CD4-positive, alpha-beta T cell treated with Interleukin-1 beta for 1 hour (primary cell): ENCODE measurements at regions not wholly inside any gene's neighbourhood (a gene's known extent, or its start where the extent isn't known, plus 50 kb on each side); places are given as distances from the start of the nearest gene placed in this dataset.
"Not testable (repeated sequence)": the region's sequence is repeated elsewhere in the genome, so short reads cannot be mapped to it uniquely, and the experiment has no call there.

Experiments
- DNase-seq, 2 donors: peaks; one replicate each; pipeline ENCODE4 v3.0.0-alpha.2; 2020 to 2022

- no peak for DNase-seq
Measured at GRCh38 chr4:14125375-14126129, 498.0 kb upstream of the BOD1L1 start.

DNA sequence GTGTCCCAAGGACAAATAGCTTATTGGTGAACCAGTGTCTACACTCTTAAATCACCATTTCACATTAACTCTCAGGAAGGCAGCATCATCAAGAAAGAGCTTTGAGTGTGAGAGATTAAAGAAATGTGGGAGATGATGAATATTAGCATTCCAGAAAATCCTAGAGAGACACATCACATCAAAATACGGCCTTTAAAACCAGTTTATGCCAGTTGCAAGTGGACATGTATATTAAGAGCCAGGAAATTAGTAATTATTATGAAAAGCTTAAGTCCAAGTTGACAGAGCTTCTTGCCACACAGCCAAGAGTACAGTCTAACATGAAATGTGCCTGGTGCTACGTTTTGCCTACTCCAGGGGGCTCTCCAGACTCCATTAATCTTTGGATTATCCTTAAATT, 503.0 kb upstream of the BOD1L1 start:
- DNase-seq = no peak

GRCh38 chr4:14131335-14131734, 503.8 kb upstream of the BOD1L1 start:
- DNase-seq = no peak

- no peak for DNase-seq
Measured at GRCh38 chr4:14132301-14132700, 504.8 kb upstream of the BOD1L1 start.

DNA sequence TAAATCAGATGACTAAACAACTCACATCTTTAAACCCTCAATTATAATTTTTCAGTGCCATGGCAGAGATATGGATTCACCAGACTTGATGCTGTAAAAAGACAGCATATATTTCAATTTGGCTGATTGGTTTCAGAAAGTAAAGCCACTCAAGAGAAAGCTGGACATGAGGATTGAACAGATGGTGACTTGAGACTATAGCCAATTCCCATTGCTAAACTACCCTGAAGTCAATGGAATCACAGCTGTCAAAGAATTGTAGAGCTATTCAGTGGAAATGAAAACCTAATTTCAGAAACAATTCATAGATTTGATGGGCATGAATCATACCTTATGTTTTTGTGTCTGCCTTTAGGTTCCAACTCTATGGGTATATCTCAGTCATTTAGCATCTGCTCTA, 510.6 kb upstream of the BOD1L1 start:
- DNase-seq = no peak

- no peak for DNase-seq
Measured at GRCh38 chr4:14143892-14144291, 516.4 kb upstream of the BOD1L1 start.

DNA sequence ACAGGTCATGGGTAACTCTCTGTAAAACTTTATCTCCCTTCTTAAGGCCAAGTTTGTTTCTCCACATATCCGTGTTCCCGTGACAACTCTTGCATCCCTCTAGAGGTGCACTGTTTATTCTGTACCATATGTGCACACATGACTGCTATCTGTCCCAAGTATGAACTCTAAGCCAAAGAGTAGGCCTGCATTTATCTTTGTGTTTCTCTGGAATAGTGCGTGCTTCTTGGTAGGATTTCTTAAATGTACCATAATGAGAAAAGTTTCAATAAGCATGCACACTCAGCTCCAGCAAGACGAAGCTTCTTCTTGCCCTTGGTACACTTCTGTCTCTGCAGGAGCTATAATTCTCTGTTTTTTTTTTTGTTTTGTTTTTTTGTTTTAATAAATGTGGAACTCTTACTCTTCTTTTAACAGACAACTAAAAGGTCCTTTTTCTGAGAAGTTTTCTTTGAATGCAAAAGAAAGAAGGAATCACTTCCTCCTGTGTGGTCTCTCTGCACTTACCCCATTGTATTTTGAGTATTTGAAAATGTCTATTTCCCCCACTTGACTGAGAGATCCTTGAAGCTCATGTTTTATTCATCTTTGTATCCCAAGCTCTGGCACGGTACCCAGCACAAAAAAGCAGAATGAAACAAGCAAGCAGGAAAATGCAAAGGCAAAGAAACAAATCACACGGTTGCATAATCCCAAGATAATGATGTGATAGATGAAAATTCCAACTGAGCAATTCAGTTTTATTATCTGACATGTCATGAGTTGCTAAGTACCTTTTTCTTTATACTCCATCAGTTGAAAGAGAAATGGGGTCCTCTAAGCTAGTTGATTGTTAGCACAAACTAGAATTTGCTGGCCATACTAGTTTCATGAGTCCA, 521.9 kb upstream of the BOD1L1 start:
- DNase-seq = no peak

DNA sequence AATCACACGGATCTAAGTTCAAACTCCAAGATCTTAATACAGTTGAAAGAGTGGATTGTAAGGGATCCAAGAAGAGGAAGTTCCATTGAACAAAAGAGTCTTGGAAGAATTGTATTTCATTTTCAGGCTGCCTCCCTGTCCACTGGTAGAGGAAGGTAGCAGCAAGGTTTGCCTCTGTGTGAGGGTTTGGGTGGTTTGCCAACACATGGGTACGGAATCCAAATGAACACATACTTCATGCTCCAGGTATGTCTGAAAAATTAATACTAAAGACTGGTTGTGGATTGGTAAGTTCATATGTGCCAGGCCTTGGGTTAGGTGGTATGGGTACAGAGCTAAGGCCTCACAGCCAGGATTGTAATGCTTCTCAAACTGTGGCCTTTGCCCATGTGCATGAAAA, 523.6 kb upstream of the BOD1L1 start:
- DNase-seq = no peak

- no peak for DNase-seq
Measured at GRCh38 chr4:14152834-14153519, 525.5 kb upstream of the BOD1L1 start.

- no peak for DNase-seq
Measured at GRCh38 chr4:14155803-14156202, 528.3 kb upstream of the BOD1L1 start.

GRCh38 chr4:14157262-14157661, 529.7 kb upstream of the BOD1L1 start:
- DNase-seq = no peak

DNA sequence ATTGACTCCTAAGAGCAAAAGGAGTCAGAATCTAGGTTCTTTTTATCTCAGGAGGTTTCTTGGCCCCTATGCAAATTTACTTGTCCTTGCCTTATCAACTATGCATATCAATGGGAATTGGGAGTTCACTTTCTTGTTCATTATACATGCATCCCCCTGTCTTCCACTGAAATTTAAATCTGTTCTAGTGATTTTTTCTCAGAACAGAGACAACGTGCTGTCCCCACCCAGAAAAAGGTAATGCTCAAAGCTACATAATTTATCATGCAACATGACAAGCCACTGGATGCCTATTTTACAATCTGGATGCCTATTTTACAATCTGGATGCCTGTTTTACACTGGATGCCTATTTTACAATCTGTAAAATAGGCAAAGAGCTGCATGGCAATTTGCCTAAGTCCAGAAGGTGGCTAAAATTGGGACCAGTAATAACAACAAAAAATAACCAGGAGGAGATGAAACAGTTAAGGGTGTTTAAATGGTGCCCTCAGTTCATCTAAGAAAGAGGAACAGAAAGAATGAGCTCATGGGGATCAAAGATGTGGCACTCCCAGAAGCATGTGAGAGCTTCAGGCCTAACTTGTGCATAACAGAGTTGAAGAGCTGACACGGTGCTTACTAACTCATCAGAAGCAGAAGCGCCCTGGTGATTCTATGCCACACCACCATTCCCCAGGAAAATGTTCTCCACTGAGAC, 537.8 kb upstream of the BOD1L1 start:
- peak in 1 of 2 donors; percentile 48 for DNase-seq

- DNase-seq = no peak
Measured at GRCh38 chr4:14167876-14168510, 540.5 kb upstream of the BOD1L1 start.

DNA sequence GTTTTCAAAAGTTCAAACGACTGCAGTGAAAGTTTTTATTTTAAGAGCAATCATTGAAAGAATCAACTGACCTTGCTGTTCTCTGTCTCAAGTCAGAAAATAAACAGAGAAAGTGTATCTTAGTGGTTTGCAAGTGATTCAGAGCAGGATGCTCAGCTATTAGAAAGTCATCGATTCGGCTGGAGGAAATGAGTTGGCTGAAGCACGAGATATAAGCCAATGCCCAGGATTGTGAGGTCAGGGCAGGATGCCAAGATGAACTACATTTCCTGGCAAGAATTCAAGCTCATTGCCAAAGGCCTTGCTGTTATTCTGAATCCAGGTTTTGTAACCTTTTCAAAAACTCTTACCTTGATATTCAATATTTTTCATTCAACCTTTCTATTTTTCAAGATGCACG, 541.4 kb upstream of the BOD1L1 start:
- peak in 1 of 2 donors; percentile 28 for DNase-seq

DNA sequence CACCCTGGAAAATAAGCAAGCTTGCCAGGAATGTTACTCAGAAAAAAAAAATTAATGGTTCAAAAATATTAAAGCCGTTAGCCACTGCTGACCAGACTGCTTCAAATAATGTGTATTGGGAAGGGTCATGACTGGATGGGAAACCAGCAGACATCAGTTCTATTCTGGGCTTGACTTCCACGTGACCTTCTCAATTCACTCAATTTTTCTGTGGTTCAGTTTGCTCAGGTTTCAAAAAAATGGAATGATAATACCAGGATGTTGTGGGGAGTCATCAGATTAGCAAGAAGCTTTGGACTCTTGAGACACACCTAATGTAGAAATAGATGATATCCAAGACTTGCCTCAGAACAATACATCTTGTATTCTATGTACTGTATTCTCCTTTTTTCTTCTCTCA, 541.9 kb upstream of the BOD1L1 start:
- DNase-seq = no peak

- not testable (repeated sequence) for DNase-seq
Measured at GRCh38 chr4:14169940-14170339, 542.4 kb upstream of the BOD1L1 start.

DNA sequence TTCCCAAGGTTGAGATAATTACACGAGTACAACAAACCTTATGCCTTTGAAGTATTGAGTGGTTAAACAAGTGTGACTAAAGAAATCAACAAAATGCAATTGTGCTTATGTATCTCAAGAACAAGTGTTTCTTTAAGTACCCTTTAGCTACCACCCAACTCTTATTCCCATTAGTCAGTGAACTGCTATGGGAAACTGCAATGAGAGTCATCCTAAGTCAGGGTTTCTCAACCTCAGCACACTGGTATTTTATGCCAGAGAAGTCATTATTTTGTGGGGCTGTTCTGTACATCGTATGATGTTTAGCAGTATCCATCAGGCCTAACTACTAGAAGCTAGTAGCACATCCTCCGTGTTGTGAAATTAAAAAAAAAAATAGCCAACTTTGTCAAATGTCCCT, 549.1 kb upstream of the BOD1L1 start:
- DNase-seq = no peak

DNA sequence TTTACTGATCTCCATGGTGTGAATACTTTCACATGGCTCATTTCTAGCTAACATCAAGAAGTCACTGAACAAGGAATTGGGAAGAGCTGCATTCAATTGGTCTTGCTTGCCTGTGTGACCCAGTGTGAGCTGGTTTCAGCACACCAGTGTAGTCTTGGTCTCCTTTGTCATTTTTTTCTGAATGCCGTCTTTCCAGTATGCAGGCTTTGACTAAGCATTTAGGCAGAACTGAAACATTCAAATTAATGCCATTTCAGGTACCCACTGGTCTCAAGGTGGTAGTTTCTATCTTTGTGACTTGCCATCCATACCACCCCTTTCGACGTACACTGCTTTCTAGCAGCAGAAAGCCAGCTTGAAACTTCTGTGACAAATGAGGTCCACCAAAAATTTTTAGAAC, 550.5 kb upstream of the BOD1L1 start:
- DNase-seq = peak in 1 of 2 donors; percentile 2

DNA sequence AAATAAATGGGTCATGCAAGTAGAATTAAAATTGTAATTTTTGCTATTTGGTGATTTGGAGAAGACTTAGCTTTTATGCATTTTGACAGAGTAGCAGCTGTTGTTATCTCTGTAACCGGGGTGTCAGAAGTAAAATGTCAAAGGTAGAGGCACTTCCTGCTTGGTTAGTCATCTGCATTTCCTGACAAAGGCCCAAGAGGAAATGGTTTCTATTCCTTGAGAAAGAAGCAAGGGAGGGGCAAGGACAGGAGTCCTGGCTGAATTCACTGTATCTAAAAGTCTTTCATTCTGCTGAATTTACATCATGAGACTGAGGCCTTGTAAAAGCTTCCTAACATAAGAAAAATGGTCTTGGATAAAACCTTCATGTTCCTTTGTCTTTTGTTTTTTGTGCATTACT, 550.9 kb upstream of the BOD1L1 start:
- no peak for DNase-seq

- no peak for DNase-seq
Measured at GRCh38 chr4:14180166-14180565, 552.6 kb upstream of the BOD1L1 start.

DNA sequence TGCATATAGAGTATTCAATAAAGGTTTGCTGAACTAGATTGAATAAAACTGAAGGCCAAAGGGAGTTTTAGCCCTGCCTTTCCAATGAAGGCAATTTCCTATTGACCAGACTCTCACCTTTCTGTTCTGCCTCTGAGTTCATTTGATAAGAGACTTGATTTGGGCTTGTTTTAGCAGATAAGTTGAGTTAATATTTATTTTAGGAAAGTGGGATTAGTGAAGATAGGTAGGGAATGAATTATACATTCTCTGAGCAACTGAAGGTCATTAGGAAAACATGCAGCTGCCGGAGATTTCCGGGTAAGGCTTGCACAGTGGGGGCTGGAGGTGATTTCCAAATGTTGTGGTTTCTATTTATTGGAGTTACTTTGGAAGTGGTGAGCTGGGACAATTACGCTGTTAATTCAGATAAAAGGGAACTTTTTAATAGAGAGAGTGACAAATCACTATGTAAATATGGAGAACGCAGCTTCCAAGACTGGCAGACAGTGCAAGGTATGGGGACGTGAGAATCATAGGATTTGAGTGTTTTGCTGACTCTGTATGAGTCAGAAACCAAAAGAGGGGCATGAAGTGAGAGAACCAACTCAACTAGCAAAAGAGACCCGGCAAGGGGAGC, 553.6 kb upstream of the BOD1L1 start:
- no peak for DNase-seq

GRCh38 chr4:14182148-14182547, 554.6 kb upstream of the BOD1L1 start:
- no peak for DNase-seq
